NCI-H345 (cell line): ENCODE measurements at regions not wholly inside any gene's neighbourhood (a gene's known extent, or its start where the extent isn't known, plus 50 kb on each side); places are given as distances from the start of the nearest gene placed in this dataset.

ENCODE experiments used
- DNase-seq: peaks from one replicate; lab custom pipeline; 2025; lab: John Stamatoyannopoulos, UW

DNA sequence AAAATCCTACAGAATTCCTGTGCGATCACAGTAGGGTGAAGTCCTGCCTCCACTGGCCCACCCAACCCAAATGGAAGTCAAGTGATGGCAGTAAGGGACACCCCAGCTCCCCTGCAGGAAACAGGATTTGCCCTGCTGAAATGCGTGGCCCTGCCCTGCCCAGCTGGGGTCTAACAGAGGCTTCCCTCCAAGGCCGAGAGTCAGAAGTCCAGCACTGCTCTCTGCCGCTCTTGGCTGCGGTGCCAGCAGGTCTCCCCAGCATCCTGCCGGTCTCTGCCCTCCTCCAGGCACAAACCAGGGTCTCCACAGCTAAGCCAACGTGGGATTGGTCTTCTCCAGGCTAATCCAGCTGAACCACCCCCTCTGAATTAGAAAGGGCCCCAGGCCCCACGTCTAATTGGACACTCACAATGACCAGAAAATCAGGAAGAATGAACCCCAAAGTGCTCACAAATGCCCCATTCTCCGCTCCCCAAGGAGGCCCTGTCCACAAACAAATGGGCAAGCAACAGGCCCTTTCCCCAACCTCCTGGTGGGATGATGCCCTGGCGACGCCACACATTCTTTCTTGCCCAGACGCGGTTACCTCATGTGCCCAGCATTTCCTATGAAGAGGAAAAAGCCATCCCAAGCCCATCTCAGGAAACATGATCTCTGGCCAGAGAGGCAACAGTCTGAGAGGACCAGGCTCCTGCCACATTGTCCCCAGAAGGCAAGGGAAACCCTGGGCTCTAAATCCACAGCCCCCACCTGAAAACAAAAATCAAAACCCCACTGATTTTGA, 117.2 kb downstream of the BANF2 start:
- DNase-seq, result no peak

DNA sequence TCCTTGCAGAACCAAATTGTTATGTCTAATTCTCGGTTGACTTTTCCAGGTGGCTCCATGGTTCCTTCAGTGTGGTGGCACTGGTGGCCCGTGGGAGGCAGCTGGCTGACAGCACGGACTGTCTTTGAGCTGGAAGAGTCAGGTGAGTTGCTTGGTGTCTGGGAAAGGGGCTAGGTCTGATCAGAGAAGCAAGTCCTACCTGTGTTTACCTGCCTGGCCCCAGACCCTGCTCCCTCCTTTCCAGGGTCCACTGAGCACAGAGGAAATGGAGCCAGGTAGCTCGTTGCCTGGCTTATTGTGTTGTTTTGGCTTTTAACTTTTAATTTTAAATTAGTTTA, 111.8 kb downstream of the BANF2 start:
- no peak for DNase-seq

DNA sequence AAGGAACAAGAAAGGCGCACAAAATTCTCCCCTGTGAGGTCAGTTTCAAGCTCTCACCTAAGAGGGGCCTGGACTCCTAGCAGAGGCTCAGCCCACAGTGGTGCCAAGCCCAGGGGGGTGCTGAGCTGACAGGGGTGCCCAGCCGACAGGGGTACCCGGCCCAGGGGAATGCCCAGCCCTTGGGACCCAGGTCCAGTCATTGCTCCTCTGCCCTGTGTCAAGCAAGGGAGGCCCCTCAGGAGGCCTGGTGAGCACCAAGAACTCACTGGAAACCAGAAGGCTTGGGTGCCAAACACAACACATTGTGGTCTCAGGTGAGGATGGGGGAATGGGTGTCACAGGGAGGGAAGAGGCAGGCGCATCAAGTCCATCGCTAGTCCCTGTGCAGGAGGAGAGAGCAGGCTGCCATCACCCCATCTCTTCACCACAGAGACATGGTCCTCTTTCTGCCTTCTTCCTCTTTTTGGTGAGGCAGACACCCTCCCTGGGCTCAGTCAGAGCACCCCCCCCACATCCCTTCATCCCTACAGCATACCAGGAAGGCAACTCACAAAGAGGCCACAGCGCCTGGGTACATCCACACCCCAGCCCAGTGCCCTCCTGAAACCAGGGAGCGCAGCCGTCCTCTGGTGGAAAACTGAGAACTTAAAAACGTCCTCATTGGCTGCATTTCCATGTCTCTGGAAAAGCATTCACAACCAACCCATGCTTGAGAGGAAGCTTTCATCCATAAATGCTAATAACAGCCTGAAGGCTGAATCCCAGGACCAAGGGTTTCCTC, 111.3 kb downstream of the BANF2 start:
- DNase-seq, result no peak

DNA sequence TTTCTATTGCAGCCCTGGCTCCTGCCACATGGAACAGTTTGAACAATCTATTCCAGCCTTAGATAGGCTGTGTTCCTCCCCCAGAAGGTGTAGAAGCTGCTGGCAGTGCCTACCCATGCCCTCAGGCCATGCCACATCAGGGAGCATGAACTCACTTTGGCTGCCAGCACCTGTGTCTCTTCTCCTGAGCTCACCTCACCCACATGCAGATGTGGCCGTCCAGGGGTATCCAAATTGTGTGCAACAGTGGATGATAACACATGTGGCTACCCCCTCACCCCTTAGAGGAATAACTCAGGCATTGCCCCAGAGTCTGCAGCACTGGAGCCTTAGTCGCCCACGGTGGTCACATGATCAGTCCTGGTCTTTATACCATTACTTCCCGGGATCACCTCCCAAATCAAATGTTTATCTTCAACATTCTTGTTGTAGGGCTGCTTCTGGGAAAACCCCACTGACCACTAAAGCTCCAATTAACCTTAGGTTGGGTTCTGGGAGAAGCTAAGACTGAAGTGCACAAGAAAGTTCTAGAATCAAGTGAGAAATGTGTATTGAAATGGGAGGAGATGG, 110.4 kb downstream of the BANF2 start:
- DNase-seq, result no peak

DNA sequence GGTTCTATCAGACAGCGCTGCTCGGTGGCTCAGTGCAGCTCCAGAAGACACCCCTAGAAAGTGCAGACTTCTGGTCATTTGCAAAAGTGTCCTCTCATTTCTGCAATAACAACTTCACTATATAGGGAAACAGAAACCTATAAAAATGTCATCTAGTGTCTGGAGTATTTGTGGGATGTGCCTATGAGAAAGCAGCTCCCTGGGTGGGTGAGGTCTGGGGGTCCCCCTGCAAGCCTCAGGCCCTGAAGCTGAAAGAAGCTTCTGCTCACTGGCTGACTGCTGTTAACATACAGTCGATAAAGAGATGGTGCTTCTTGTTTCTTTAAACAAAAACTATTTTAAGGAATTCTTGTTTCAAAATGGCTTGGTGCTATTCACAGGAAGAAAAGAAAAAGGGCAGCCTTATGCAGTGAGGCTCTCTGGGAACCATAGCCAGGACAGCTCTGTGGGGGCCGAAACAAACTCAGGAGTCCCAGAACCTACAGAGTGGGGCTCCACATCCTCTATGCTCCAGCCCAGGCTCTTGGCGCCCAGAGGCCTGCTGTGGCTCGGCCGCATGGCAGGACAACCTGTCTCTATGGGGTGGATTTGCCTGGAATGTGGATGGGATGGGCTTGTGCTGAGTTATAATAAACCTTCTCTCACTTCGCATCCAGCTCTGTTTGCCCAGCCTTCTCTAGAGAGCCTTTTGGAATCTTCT, 109.7 kb downstream of the BANF2 start:
- DNase-seq, result no peak

GRCh38 chr20:17808782-17809181, 109.0 kb downstream of the BANF2 start:
- no peak for DNase-seq

DNA sequence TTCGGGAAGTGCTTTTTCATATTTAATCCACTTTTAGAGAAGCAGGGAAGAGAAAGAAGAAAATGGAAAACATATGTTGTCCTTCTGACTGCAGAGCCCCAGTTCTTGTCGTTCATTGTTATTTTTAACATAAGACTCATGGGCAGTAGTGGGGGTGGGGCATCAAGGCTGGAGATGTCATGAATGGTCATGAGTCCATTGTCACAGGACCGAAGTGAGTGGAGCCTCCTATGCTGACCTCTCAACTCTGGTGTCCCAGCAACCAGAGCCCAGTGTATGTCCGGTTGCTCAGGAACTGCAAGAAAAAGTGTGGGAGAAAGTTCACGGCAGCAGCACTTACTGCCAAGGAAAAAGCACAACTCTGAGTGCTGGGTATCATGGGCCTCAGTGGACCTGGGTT, 108.6 kb downstream of the BANF2 start:
- DNase-seq, result no peak

GRCh38 chr20:17807651-17808050, 107.9 kb downstream of the BANF2 start:
- no peak for DNase-seq

GRCh38 chr20:17806739-17807441, 107.1 kb downstream of the BANF2 start:
- no peak for DNase-seq

GRCh38 chr20:17806107-17806506, 106.3 kb downstream of the BANF2 start:
- DNase-seq, result no peak

DNA sequence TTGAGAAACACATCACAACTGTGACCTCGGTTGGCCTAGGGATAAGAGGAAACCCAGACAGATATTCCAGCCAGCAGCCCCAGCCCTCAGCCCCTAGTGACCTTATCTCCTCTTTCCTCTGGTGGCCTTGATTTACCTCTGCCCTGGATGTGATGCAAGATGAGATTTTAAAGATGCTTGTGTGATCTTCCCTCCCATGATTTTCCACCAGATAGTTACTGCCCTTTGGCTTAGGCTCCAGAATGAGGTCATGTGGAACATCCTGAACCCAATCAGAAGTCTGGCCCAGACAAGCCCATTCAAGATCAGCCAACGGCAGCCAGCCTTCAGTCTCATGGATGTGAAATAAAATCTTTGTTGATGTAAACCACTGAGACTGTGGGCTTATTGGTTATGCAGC, 104.0 kb downstream of the BANF2 start:
- no peak for DNase-seq

- no peak for DNase-seq
Observed at GRCh38 chr20:17799575-17800227, 99.9 kb downstream of the BANF2 start.

DNA sequence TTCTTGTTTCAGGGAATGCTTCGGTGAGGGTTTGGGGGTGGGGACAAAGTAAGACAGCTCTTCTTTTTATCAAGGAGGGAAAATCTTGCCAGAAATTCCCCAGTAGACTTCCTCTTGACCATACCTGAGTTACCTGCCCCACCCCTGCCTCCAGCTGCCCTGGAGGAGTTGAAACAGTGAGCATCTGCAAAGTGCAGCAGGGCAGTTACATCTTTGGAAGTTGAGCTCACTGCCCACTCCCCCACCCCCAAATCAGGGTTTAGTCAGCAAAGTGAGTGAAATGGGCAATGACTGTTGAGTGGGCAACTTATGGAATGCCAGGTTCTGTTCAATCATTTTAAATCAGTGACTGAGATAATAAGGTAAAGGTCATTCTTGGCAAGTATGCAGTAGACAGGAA, 98.8 kb downstream of the BANF2 start:
- DNase-seq, result no peak

GRCh38 chr20:17797579-17797978, 97.8 kb downstream of the BANF2 start:
- no peak for DNase-seq

- DNase-seq, result no peak
Observed at GRCh38 chr20:17797161-17797560, 97.4 kb downstream of the BANF2 start.

GRCh38 chr20:17796091-17796563, 96.4 kb downstream of the BANF2 start:
- no peak for DNase-seq

DNA sequence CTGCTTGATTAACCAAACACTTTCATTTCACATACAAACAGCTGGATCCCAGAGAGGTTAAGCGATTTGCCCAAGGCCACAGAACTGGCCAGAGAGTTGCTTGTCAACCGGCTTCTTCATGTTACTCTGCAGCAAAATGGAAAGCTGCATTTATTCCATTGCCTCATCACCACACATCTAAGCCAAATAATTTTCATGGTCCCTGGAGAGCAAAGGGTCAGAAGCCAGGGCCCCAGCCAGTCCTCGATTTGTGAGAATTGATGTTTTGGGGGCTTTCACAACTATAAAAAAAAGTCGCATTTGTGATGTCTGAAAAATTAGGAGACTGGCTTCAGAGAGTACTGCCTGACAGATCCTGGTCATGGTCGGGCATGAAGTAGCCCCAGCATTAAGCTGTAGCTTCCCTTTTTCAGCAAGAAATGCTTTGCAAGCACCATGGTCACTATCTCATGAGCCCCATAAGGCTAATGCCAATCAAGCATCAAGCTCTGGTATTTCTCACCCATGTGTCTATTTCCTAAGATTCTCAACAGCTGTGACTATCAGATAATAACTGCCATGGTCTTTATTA, 95.8 kb downstream of the BANF2 start:
- no peak for DNase-seq

DNA sequence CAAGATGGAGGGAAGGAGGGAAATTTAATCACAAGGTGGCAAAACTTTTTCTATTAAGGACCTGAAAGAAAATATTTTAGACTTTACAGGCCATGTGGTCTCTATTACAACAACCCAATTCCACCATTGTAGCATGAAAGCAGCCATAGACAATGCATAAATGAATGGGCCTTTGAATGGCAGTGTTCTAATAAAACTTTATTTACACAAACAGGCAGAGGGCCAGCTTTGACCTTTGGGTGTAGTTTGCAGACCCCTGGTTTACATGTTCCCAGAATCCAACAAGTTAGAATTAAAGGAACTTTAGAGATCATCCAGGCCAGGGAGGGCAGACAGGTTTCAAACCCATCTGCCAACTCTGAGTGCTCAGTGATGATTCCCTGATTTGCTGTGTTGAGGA, 95.2 kb downstream of the BANF2 start:
- DNase-seq, result no peak

- DNase-seq, result no peak
Observed at GRCh38 chr20:17794400-17794799, 94.6 kb downstream of the BANF2 start.

GRCh38 chr20:17793986-17794385, 94.2 kb downstream of the BANF2 start:
- DNase-seq, result no peak

DNA sequence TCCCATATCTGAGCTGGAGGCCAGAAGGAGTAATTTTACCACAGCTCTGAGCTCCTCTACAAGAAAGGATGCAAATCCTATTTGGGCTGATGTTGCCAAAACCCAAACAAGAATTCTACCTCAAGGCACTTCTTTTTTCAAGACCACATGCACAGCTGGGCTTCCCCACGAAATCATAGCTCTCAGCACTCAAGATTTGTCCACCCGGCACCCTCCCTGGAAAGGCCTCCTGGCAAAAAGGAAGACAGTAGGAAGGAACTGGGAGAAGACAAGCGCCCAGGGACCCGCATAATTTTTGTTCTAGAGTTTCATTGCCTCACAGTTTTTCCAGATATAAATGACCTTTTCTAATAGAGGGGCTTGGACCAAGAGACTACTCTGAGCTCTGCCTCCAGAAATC, 90.5 kb downstream of the BANF2 start:
- no peak for DNase-seq
